HG03095 (cell line): ENCODE measurements at regions not wholly inside any gene's neighbourhood (a gene's known extent, or its start where the extent isn't known, plus 50 kb on each side); places are given as distances from the start of the nearest gene placed in this dataset.
"Not testable (repeated sequence)": the region's sequence is repeated elsewhere in the genome, so short reads cannot be mapped to it uniquely, and the experiment has no call there.

Experiments
- ATAC-seq: cut with Tn5 transposase; IDR thresholded peaks from one replicate; pipeline ENCODE4 v1.9.1; 2021; ENCODE audit warnings: moderate library complexity; ENCODE audit not compliant: unreplicated experiment

DNA sequence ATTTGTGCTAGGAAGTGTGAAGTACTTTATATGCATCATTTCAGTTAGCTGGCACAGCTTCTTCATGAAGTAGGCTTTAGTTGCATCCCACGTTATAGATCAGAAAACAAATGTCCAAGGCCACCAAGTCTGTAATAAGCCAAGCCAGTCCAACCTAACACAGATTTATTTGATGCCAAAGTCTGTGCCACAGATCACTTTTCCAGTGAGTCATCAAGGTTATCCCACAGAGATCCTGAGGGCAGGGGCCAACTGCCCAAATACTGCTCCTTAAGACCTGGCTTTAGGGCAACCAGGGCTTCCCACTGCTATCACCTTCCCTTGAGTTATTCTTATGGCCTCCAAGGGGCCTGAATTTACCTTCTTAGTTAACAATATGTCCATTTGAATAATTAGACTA is 1340.4 kb downstream of the XPNPEP1 start:
- ATAC-seq = no peak

DNA sequence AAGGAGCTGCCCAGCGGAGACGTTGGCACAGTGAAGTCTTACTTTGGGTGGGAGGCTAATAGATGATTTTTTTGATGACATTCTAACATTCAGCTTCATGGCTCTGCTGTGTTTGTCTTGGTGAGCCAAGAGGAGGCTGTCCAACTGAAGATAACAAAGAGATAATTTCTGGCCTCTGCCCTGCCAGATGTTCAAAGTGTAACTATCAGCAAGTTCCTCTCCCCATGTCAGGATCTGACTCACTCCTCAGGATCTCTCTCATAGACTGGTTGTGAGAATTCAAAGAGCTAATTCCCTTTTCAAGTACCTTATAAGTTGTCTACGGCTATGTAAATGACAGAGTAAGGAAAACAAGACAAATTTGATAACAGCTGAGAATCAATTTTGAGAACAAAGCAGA is 1340.9 kb downstream of the XPNPEP1 start:
- no peak for ATAC-seq

DNA sequence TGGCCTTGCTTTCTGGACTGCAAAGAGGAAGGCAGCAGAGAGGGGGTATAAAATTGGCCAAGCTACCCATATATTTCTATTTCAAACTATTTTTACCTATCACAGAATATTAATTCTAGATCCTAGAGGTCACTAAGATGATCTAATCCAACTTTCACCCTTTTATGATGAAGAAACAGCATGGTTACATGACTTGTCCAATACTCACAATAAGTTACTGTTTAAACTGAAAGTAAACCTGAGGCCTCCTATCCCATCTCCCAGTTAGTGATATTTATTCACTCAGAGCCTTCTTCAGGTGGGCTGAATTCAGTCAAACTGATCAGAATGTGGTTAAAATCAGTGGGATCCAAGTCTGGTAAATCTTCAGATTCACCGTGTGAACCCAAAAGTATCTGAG is 1345.1 kb downstream of the XPNPEP1 start:
- ATAC-seq = no peak

DNA sequence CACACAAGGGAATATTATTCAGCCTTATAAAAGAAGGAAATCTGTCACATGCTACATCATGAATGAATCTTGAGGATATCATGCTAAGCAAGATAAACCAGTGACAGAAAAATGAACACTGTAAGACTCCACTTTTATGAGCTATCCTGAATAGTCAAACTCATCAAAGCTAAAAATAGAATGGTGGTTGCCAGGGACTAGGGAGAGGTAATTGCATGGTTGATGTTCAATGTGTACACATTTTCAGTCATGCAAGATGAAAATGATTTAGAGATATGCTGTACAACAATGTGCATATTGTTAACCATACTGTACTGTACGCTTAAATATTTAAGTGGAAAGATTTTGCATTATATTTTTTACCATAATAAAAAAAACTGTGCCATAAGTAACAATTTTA is 1349.1 kb downstream of the XPNPEP1 start:
- ATAC-seq = no peak

DNA sequence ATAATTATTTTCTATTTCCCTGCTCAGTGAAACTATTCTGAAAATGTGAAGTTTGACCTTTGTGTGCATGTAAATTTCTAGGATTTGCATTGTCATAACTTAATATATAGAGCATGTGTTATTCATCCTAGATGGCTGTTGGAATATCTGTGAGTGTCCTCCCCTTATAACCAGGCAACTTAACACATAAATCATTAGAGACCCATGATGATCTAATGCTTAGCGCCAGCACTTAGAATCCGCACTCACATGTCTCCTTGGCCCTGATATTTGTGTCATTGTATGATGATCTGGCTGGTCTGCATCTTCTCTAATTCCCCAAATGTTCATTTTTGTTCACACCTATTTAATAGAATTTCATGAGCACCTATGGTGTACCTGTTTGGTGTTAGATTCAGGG is 1354.5 kb downstream of the XPNPEP1 start:
- no peak for ATAC-seq

DNA sequence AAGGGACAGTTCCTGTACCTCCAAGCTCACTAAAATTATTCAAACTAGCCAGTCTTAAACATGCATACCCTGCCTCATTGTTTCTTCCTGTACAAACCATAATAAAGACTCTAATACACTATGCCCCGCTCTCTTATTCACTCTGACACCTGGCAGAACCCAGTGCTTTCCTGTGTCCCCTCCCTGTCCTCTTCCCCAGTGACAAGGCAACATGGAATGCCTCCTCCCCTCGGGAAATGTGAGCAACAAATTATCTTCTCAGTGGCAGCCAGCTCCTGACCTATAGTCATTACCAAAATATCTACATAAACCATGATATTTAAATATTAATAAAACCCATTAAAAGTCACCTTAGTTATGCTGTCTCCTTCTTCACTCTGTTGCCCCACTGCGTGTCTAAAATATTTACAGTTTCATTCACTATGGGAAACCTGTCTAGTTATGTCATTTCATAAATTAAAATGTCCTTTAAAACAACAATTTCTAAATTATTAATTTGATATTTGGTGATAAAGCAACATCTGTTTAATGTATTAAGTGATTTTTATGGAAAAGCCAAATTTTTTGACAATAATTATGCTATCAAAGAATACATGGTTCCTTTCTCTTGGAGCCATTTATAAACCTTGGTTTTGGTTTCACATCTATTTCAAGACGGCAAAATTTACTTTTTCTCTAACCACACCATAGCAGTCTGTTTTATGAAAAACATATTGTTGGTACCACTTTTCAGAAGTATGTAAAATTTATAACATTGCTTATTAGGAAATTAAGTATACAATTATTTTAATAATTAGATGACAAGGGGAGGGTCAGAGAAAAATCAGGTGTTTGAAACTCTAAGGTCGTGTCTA is 1355.2 kb downstream of the XPNPEP1 start:
- no peak for ATAC-seq

DNA sequence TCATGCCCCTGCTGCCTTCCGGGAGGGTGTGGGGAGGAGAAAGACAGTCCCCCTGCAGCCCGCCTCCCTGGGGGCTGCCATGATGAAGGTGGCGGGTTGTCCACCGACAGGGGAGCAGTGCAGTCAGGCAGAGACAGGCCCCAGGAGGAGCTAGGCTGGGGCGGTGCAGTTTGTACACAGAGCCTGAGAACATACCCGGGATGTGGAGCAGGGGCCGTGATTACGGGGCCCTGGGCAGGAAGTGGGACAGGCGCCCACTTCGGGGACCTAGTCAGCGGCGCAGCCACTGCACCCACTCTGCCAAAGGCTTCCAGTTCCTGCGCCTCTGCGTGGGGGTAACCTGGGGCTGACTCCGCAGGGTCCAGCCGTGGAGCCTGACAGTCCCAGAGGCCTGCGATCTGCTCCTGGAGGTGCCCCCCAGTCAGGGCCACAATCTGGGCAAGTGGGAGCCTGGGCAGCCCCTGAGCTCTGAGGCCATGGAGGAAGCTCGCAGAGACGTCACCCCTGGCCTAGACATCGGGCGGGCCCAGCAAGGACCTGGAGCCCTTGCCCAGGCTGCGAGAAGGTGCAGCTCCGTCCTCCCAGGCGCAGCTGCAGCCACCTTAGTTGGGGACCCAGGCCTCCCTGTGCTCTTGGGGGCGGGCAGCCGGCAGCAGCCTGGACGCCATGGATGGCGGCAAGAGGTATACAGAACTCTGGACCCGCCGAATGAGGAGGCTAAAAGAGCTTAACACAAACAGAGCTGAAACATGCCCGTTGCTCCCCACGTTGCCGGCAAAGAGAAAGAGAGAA is 1356.8 kb downstream of the XPNPEP1 start:
- no peak for ATAC-seq

DNA sequence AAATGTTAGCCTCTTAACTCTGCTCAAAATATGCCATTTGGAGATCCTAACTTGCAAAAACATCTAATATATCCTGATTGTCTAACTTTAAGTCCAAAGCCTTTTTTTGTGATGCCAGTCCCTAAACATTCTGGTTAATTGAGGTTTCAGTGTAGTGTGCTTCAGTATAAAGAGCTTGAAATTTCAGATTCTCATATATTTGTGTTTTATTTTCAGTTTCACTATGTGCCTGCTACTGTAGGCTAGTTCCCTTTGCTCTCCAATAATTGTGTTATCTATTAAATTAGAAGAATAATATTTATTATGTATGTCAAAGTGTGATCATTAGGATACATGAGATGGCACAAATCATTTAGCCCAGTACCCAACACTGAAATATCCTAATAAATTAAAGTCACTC is 1361.2 kb downstream of the XPNPEP1 start:
- ATAC-seq = no peak

DNA sequence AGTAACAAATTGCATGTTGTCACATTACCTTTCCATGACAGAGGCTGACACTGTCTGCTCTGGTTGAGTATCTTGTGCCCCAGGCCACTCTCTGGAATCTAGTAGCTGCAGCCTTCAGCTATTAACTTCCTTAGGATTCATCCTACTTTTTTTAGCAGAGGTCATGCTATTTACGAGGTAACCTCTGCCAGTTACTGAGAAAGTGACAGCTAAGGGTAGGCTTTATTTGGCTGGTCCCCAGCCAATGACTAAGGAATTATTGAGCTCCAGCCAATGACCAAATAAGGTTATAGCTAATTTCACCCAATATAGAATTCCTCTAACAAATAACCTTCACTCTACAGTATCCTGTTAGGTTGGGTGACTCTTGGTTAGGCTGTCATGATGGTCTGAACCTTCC is 1361.7 kb downstream of the XPNPEP1 start:
- no peak for ATAC-seq

DNA sequence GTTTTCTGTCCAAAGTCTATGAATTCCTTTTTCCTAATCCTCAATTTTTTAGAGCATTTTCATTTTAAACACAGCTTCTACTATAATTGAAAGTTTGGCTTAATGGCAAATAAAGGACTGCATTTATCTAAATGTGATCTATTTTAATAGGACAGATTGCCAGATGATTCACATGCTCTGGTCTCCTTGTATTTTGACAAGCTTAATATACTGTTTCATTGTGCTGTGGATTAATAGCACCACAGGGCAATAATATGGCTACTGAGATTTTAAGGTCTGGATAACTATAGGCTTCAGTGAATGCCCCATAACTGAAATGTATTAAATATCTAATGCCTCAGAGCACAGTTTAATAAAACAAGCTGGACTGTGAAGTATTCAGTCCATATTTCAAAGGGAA is 1362.8 kb downstream of the XPNPEP1 start:
- no peak for ATAC-seq

DNA sequence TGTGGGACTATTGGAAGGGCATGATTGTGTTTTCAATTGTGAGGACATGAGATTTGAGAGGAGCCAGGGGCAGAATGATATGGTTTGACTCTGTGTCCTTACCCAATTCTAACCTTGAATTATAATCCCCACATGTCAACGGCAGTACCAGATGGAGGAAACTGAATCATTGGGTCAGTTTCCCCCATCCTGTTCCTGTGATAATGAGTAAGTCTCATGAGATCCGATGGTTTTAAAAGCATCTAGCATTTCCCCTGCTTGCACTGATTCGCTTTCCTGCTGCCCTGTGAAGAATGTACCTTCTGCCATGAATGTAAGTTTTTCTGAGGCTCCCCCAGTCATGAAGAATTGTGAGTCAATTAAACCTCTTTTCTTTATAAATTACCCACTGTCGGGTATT is 1367.1 kb downstream of the XPNPEP1 start:
- ATAC-seq = no peak

DNA sequence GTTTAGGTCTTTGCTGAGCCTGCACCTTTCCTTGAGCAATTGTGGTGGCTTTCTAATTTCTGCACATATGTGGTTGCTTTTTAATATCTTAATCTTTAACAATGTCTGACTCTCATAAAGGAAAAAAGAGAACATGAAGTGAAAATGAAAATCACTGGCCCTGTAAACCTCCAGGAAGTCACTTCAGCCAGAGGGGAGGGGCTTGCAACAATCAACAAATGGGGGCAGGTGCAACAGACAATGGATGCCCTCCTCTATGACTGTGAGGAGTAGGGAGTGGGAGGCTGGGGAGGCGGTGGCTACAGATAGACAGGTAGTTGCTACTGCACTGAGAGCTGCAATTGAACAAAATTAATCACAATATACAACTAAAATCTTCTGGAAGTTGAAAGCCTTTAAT is 1377.4 kb downstream of the XPNPEP1 start:
- peak; percentile 78 for ATAC-seq

DNA sequence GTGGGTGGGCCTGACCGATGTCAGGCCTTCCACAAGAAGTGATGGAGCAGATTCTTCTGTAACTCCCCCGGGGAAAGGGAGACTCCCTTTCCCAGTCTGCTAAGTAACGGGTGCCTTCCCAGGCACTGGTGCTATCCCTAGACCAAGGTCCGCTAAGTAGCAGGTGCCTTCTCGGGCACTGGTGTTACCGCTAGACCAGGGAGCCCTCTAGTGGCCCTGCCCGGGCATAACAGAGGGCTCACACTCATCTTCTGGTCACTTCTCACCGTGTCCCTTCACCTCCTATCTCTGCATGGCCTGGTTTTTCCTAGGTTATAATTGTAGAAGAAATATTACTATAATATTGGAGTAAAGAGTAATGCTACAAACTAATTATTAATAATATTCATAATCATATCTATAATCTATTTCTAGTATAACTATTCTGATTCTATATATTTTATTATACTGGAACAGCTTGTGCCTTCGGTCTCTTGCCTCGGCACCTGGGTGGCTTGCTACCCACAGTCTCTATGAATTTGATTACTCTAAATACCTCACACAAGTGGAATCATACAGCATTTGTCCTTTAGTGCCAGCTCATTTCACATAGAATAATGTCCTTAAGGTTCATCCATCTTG is 1378.7 kb downstream of the XPNPEP1 start:
- peak; percentile 77 for ATAC-seq

DNA sequence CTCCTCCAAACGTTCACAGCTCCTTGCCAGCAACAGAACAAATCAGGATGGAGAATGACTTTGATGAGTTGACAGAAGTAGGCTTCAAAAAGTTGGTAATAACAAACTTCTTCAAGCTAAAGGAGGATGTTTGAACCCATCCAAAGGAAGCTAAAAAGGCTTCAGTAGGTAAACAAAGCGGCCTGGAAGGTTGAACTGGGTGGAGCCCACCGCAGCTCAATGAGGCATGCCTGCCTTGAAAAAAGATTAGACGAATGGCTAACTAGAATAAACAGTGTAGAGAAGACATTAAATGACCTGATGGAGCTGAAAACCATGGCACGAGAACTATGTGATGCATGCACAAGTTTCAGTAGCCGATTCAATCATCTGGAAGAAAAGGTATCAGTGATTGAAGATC is 1369.0 kb upstream of the SORCS1 start:
- ATAC-seq = not testable (repeated sequence)

DNA sequence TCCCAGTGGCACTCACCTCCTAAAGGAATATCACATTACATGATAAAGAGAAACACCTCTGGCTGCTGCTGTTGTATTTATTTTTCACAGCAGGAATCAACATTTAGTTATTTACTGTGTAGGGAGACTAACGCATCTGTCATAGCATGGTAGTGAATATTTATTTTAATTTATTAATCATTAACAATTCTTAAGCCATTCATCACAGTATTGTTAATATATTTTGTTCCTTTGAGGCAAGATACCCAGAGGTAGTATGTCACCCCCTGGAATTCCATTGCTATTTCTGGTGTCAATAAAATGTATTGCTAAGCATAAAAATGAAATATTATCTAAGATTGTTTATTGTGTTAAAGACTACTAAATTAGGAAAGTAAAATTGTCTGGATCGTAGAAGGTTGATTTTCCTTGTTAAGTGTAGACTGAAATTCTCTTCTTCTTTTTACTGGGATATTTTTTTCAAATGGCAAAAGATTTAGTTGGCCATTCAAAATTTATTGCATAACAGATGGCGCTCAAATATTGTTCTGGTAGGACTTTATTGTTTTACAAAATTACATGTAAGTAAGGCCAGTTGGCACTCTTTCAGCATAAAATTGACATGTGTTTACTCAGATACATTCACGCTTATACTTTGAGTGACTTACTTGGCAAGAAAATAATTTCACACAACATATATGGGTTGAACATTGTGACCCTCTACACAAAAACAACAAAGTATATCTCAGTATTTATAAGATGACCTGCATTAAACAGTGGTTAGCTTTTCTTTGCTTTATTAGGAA is 1358.7 kb upstream of the SORCS1 start:
- ATAC-seq = no peak

DNA sequence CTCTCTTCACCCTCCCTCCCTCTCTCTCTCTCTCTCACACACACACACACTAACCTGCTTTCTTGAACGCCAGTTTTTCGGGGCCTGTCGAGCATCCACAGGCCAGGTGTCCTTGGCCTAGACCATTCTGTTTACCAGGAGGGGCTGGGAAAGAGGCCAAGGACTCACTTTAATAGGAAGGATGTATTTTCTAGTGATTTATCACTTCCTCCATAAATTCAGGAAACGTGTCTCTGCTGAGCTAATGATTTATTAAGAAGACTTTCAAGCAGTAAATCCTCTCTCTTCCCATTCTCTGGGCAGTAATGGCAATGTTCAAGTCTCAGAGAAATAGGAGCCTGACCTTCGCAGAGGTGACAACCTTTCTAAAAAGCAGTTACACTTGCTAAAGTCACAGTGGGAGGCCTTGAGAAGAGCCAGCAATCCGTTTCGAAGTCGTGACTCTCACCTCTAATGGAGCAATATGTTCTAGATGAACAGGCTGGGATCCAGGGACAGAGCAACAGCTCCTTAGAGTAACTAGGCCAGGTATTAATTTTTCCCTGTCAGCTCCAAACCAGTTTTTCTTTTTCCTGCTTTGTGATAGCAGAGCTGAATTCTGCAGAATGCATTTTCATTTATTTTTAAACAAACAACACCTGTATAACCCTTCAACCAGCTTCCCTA is 1357.5 kb upstream of the SORCS1 start:
- no peak for ATAC-seq

DNA sequence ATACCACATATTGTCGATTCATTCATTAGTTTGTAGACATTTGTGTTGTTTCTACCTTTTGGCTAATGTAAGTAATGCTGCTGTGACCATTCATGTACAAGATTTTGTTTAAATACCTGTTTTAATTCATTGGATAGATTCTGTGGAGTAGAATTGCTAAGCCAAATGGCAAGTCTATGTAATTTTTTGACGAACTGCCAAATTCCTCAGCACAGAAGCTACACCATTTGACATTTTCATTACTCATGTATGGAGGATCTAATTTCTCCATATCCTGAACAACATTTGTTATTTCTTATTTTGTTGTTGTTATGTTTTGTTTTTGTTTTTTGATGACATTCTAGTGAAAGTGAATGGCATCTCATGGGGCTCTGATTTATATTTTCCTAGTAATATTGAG is 1351.3 kb upstream of the SORCS1 start:
- ATAC-seq = no peak

DNA sequence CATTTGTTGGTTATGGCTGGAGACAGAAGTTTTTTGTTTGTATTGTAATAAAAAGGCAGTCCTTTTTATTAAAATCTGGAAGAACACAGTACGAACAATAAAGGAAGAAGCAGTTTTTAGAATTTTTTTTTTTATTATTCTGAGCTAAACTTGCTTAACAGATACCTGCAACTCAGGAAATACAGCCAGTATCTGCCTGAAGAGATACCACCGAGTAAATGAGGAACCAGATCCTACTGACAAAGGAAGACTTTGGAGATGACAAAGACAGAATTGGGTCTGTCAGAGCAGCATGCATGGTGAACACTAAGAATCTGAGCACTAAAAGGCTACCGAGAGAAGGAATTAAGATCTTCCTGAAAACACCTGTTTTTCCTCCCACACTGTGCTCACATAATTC is 1335.9 kb upstream of the SORCS1 start:
- no peak for ATAC-seq

DNA sequence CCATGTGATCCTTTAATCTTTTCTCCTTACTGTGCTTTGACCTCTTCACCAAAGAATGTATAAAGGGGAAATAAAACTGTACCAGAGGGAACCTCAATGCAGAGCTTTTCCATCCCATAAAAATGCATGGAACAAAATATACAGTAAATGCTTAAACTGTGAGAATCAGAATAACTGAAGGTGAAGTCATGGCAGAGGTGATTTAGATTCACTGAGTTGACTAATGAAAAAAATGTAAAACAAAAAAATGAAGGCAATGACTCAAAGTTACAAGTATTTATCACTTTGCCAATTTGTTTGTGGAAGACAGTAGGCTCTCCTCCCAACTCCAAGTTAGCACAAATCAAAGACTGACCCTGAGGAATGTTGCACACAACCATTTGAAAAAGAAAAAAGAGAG is 1331.6 kb upstream of the SORCS1 start:
- ATAC-seq = no peak

DNA sequence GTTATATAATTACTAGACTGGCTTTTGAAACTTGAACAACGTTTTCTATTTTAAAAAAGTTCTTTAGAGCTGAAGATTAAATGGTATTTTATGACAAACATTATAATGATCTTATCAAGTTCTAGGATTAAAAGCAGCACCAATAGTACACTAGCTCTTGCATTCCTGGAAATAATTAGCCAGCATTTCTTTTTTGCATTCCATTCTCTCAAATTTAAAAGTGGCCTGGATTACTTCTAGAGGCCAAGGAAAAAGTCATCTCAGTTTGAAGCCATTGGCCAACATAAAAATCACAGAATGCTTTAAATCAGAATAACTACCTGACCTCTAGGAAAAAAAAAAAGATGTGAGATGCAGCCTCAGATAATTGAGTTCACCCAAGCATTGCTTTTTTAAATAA is 1326.4 kb upstream of the SORCS1 start:
- ATAC-seq = no peak

DNA sequence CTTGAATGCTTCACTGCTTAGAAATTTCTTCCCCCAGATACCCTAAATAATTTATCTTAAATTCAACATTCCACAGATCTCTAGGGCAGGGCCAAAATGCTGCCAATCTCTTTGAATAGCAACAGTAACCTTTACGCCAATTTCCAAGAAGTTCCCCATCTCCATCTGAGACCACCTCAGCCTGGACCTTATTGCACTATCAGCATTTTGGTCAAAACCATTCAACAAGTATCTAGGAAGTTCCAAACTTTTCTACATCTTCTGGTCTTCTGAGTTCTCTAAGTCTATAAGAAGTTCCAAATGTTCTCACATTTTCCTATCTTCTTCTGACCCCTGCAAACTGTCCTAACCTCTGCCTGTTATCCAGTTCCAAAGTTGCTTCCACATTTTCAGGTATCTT is 1306.9 kb upstream of the SORCS1 start:
- no peak for ATAC-seq
